A673 (cell line): ENCODE measurements at regions not wholly inside any gene's neighbourhood (a gene's known extent, or its start where the extent isn't known, plus 50 kb on each side); places are given as distances from the start of the nearest gene placed in this dataset.

Source experiments
- CTCF ChIP-seq: fragments of 300-800, 200-600 bp; sonication (generic); conservative IDR thresholded peaks from 2 replicates; pipeline ENCODE4 v1.5.1; 2017; ENCODE audit warnings: low read depth, mild to moderate bottlenecking, antibody characterized with exemption, low read length, moderate library complexity, mixed read lengths
- EZH2 ChIP-seq: fragments of 200-600 bp; sonication (generic); IDR thresholded peaks from 2 replicates; pipeline ENCODE4 v1.6.1; 2017; ENCODE audit warnings: borderline replicate concordance, low read depth, mild to moderate bottlenecking, mixed read lengths, antibody characterized with exemption, low read length; ENCODE audit not compliant: poor library complexity, severe bottlenecking

- TF ChIP-seq CTCF: no peak
- no peak for TF ChIP-seq EZH2
Measured at GRCh38 chr15:53210653-53211052, 420.5 kb upstream of the ONECUT1 start.
